Adrenal gland (tissue), 5 donors: ENCODE measurements at regions not wholly inside any gene's neighbourhood (a gene's known extent, or its start where the extent isn't known, plus 50 kb on each side); places are given as distances from the start of the nearest gene placed in this dataset.

Experiments
- POLR2A ChIP-seq, 2 donors: fragments of 450-650 bp; IDR thresholded peaks; one replicate each; pipeline ENCODE4 v1.6.1; 2017; ENCODE audit warnings: antibody characterized with exemption in 2 of 2, mild to moderate bottlenecking in 2 of 2, moderate library complexity in 1 of 2
- TF ChIP-seq, protein P1 (sequence below), 6 experiments: fragments of 450-650 bp in 4 of 6; fragments of 200-600 bp in 2 of 6; sonication (generic) in 1 of 6; IDR thresholded peaks; 1 replicate in 5 of 6; 2 replicates in 1 of 6; pipeline versions ENCODE4 v1.5.1 to v1.8.0; 2016 to 2021; ENCODE audit warnings: antibody characterized with exemption in 6 of 6, mild to moderate bottlenecking in 2 of 6, moderate library complexity in 1 of 6
- donor health status: DM: no; HTN: no; CAD: no.

DNA sequence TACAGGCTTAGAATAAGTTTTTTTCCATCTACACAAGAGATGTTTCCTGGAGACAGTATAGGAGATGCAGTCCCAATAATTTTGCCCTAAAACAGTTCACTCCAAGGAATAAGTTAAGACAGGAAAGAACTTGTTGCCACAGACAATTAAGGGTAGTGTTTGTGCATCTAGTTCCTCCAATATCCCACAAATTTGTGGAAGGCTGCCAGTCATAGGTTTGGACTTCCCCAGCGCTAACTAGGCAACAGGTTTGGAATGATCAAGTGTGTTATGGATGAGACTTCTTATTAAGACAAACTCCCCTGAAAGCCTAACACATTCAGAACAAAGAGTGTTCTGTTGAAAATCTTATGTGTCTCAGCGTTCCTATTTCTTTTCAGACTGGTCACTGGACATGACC lies 611.0 kb downstream of the CCER1 start:
- TF ChIP-seq, protein P1, sequence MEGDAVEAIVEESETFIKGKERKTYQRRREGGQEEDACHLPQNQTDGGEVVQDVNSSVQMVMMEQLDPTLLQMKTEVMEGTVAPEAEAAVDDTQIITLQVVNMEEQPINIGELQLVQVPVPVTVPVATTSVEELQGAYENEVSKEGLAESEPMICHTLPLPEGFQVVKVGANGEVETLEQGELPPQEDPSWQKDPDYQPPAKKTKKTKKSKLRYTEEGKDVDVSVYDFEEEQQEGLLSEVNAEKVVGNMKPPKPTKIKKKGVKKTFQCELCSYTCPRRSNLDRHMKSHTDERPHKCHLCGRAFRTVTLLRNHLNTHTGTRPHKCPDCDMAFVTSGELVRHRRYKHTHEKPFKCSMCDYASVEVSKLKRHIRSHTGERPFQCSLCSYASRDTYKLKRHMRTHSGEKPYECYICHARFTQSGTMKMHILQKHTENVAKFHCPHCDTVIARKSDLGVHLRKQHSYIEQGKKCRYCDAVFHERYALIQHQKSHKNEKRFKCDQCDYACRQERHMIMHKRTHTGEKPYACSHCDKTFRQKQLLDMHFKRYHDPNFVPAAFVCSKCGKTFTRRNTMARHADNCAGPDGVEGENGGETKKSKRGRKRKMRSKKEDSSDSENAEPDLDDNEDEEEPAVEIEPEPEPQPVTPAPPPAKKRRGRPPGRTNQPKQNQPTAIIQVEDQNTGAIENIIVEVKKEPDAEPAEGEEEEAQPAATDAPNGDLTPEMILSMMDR (IDR thresholded peaks at IDR 0.05), result no peak
- TF ChIP-seq POLR2A (IDR thresholded peaks at IDR 0.05), result no peak
